ENCODE measurements at regions not wholly inside any gene's neighbourhood (a gene's known extent, or its start where the extent isn't known, plus 50 kb on each side); places are given as distances from the start of the nearest gene placed in this dataset.

DNA sequence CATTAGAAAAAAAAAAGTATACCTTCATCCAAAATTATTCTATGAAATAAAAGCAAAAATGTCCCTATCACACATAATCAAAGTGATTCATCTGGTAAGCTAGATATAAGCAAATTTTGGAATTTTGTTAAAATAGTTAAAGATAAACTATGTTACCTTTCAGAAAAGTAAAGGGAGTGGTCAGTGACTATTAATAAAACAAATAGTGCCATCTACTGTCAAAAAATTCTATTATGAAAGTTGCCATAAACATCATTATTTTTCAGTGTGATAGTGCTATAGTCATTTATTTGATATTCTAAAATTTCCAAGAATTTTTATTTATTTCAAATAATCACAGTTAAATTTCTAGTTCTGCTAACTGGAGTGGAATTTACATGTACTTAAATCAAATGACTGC, 803.7 kb downstream of the KCNT2 start:
- no peaks in the 10 kb centered on the region for H3K27me3 ChIP-seq (ENCODE audit: control insufficient read depth, insufficient read depth, low read length)
- no peaks in the 10 kb centered on the region for H3K4me1 Mint-ChIP-seq
- H3K27ac ChIP-seq (ENCODE audit: insufficient read depth, low read length, poor library complexity, severe bottlenecking), result no peak overlapping the region
- H3K4me3 Mint-ChIP-seq, result no peak overlapping the region
- H3K27me3 Mint-ChIP-seq, result no peaks in the 10 kb centered on the region
- H3K27ac Mint-ChIP-seq, result no peak overlapping the region
- H3K36me3 ChIP-seq (ENCODE audit: control insufficient read depth, insufficient read depth, low read length), result no peaks in the 10 kb centered on the region
- H3K4me3 ChIP-seq (ENCODE audit: low read depth, low read length), result no peak overlapping the region
- no peaks in the 10 kb centered on the region for H3K4me1 ChIP-seq (ENCODE audit: control insufficient read depth, insufficient read depth, low read length, poor library complexity, severe bottlenecking)
- no peaks in the 10 kb centered on the region for H3K36me3 Mint-ChIP-seq
- DNase-seq, result no peak
- H3K9me3 Mint-ChIP-seq, result peaks cover 0 to 8% (median 2%) of the 10 kb centered on the region in 7 donors
- ATAC-seq (ENCODE audit: low read depth in 2 of 2), result no peak
- no peaks in the 10 kb centered on the region for H3K9me3 ChIP-seq (ENCODE audit: control insufficient read depth in 2 of 2, low read length in 2 of 2)

DNA sequence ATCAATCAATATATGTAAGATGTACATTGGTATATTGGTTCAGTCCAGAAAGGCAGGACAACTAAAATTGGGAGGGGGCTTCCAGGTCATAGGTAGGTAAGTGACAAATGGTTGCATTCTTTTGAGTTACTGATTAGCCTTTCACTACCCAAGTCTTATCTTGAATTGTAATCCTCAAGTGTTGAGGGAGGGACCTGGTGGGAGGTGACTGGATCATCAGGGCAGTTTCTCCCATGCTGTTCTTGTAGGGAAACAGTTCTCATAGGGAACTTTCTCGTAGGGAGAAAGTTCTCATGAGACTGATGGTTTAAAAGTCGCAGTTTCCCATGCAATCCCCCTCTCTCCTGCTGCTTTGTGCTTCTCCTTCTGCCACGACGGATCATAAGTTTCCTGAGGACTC, 809.2 kb downstream of the KCNT2 start:
- DNase-seq (no peak), ATAC-seq (ENCODE audit: low read depth in 2 of 2) (no peak)
- peaks cover 0 to 5% (median 0%) of the 10 kb centered on the region in 4 donors for H3K4me1 Mint-ChIP-seq
- Histone ChIP-seq H3K4me3 (ENCODE audit: low read depth, low read length) (no peak overlapping the region), H3K27ac (ENCODE audit: insufficient read depth, low read length, poor library complexity, severe bottlenecking) (no peak overlapping the region), H3K27me3 (ENCODE audit: control insufficient read depth, insufficient read depth, low read length) (no peaks in the 10 kb centered on the region), H3K9me3 (ENCODE audit: control insufficient read depth in 2 of 2, low read length in 2 of 2) (no peaks in the 10 kb centered on the region), H3K4me1 (ENCODE audit: control insufficient read depth, insufficient read depth, low read length, poor library complexity, severe bottlenecking) (no peaks in the 10 kb centered on the region), H3K36me3 (ENCODE audit: control insufficient read depth, insufficient read depth, low read length) (no peaks in the 10 kb centered on the region)
- no peak overlapping the region for H3K4me3 Mint-ChIP-seq
- H3K27ac Mint-ChIP-seq, result no peak overlapping the region
- no peaks in the 10 kb centered on the region for H3K27me3 Mint-ChIP-seq
- peaks cover 2 to 18% (median 4%) of the 10 kb centered on the region in 7 donors for H3K9me3 Mint-ChIP-seq
- H3K36me3 Mint-ChIP-seq, result no peaks in the 10 kb centered on the region

DNA sequence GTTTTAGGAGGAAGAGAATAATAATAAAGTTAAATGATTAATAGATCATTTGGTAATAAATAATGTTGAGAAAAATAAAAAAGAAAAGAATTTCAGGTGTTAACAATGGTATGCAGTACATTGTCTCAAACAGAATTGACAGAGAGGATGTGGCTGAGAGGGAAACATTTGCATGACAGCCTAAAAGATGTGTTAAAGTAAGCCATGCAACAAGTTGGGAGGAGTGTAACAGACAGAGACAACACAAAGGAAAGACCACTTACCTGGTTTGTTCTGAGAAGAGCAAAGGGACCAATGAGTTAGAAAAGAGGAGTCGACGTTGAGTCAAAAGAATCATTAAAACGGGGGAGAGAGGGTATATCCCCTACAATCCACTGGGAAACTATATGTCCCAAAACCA, 814.0 kb downstream of the KCNT2 start:
- H3K4me3 Mint-ChIP-seq, result no peak overlapping the region
- H3K27ac ChIP-seq (ENCODE audit: insufficient read depth, low read length, poor library complexity, severe bottlenecking), result no peak overlapping the region
- H3K27me3 Mint-ChIP-seq, result no peaks in the 10 kb centered on the region

DNA sequence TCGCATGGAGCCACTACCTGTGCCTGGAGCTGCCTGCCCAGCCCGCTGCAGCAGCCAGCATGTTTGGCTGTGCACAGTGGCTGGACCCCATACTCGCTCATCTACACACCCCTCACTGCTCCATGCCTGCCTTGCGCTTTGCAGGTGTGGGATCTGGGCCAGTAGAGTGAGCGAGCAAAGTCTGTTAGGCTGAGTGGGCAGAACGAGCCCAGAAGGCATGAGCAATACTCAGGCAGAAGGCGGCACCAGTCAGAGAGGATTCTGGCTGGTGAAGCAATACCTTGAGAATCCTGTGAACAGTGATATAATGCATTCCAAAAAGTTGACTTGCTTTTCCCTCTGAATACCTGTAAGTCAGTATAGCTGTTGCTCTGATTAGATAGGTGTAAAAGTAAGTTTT, 816.4 kb downstream of the KCNT2 start:
- DNase-seq, result no peak
- Histone ChIP-seq H3K4me3 (ENCODE audit: low read depth, low read length) (no peak overlapping the region), H3K9me3 (ENCODE audit: control insufficient read depth in 2 of 2, low read length in 2 of 2) (no peaks in the 10 kb centered on the region), H3K36me3 (ENCODE audit: control insufficient read depth, insufficient read depth, low read length) (no peaks in the 10 kb centered on the region), H3K27me3 (ENCODE audit: control insufficient read depth, insufficient read depth, low read length) (no peaks in the 10 kb centered on the region), H3K27ac (ENCODE audit: insufficient read depth, low read length, poor library complexity, severe bottlenecking) (no peak overlapping the region), H3K4me1 (ENCODE audit: control insufficient read depth, insufficient read depth, low read length, poor library complexity, severe bottlenecking) (no peaks in the 10 kb centered on the region)
- no peak for ATAC-seq (ENCODE audit: low read depth in 2 of 2)
- Mint-ChIP-seq H3K9me3 (peaks cover 2 to 9% (median 8%) of the 10 kb centered on the region in 7 donors), H3K36me3 (no peaks in the 10 kb centered on the region), H3K4me1 (peaks cover 0 to 5% (median 0%) of the 10 kb centered on the region in 4 donors), H3K4me3 (no peak overlapping the region), H3K27me3 (no peaks in the 10 kb centered on the region), H3K27ac (no peak overlapping the region)

More for the DNA sequence above, 814.0 kb downstream of the KCNT2 start:
- Mint-ChIP-seq H3K4me1 (peaks cover 0 to 5% (median 0%) of the 10 kb centered on the region in 4 donors), H3K27ac (no peak overlapping the region), H3K9me3 (peaks cover 0 to 9% (median 5%) of the 10 kb centered on the region in 7 donors), H3K36me3 (no peaks in the 10 kb centered on the region)
- no peaks in the 10 kb centered on the region for H3K27me3 ChIP-seq (ENCODE audit: control insufficient read depth, insufficient read depth, low read length)
- ATAC-seq (ENCODE audit: low read depth in 2 of 2) (no peak), DNase-seq (no peak)
- no peaks in the 10 kb centered on the region for H3K4me1 ChIP-seq (ENCODE audit: control insufficient read depth, insufficient read depth, low read length, poor library complexity, severe bottlenecking)
- no peaks in the 10 kb centered on the region for H3K9me3 ChIP-seq (ENCODE audit: control insufficient read depth in 2 of 2, low read length in 2 of 2)
- no peaks in the 10 kb centered on the region for H3K36me3 ChIP-seq (ENCODE audit: control insufficient read depth, insufficient read depth, low read length)
- no peak overlapping the region for H3K4me3 ChIP-seq (ENCODE audit: low read depth, low read length)

DNA sequence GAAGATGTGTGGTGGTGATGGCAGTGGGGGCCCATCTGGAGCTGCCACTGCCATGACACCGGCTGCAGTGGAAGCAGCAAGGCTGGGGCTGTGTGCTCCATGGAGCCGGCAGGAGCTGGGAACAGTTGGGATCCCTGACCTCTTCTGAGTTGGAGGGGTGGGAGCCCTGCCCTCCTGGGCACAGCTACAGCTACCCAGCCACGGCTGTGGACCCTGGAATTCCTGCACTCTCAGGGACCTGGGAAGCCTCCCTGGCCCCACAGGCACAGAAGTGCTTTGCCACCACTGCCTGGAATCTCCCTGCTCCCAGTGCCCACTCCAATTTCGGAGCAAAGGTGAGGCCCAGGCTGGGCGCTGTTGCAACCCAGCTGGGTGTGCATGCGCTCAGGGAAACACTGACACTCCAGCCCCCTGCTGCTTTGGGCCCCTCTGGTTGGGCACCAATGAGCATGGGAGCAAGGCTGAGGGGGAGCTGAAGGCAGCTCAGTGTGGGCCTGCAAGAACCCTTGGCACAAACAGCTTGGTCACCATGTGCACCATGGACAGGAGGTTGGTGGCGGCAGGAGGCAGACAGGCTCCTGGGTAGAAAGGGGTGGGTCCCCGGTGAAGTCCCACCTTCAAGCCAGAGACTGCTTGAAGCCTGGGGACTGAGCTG, 817.6 kb downstream of the KCNT2 start:
- Histone ChIP-seq H3K36me3 (ENCODE audit: control insufficient read depth, insufficient read depth, low read length) (no peaks in the 10 kb centered on the region), H3K9me3 (ENCODE audit: control insufficient read depth in 2 of 2, low read length in 2 of 2) (no peaks in the 10 kb centered on the region), H3K4me3 (ENCODE audit: low read depth, low read length) (no peak overlapping the region), H3K4me1 (ENCODE audit: control insufficient read depth, insufficient read depth, low read length, poor library complexity, severe bottlenecking) (no peaks in the 10 kb centered on the region), H3K27ac (ENCODE audit: insufficient read depth, low read length, poor library complexity, severe bottlenecking) (no peak overlapping the region), H3K27me3 (ENCODE audit: control insufficient read depth, insufficient read depth, low read length) (no peaks in the 10 kb centered on the region)
- Mint-ChIP-seq H3K27ac (no peak overlapping the region), H3K9me3 (peaks cover 2 to 15% (median 6%) of the 10 kb centered on the region in 7 donors), H3K4me3 (no peak overlapping the region), H3K27me3 (no peaks in the 10 kb centered on the region), H3K36me3 (no peaks in the 10 kb centered on the region), H3K4me1 (peaks cover 0 to 1% (median 0%) of the 10 kb centered on the region in 4 donors)
- DNase-seq, result no peak
- ATAC-seq (ENCODE audit: low read depth in 2 of 2), result peak in 1 of 2 donors; percentile 24

DNA sequence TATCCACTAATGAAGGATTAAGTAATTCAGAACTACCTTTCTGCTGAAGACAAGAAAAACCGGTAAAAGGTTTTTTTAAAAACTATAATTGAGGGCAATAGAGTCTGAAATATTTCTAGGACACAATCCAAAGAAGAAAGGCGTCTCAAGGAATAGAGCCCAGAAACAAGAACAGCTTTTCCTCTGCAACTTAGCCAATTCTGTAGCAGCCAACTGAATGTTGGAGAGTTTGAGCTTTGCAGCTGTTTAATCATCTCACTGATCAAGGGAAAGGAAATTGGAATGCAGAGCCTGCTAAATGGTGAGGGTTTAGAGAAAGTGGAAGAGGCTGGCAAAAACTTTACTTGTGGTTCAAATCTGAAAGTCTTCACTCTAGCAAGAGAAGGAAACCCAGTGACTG, 818.9 kb downstream of the KCNT2 start:
- H3K4me1 Mint-ChIP-seq, result no peaks in the 10 kb centered on the region
- no peak overlapping the region for H3K27ac ChIP-seq (ENCODE audit: insufficient read depth, low read length, poor library complexity, severe bottlenecking)
- H3K27me3 Mint-ChIP-seq, result no peaks in the 10 kb centered on the region
- no peaks in the 10 kb centered on the region for H3K27me3 ChIP-seq (ENCODE audit: control insufficient read depth, insufficient read depth, low read length)
- DNase-seq (no peak), ATAC-seq (ENCODE audit: low read depth in 2 of 2) (no peak)
- no peaks in the 10 kb centered on the region for H3K36me3 Mint-ChIP-seq
- H3K27ac Mint-ChIP-seq, result no peak overlapping the region
- H3K9me3 ChIP-seq (ENCODE audit: control insufficient read depth in 2 of 2, low read length in 2 of 2), result no peaks in the 10 kb centered on the region
- H3K9me3 Mint-ChIP-seq, result peaks cover 2 to 12% (median 5%) of the 10 kb centered on the region in 7 donors
- no peak overlapping the region for H3K4me3 ChIP-seq (ENCODE audit: low read depth, low read length)
- H3K4me3 Mint-ChIP-seq, result no peak overlapping the region
- no peaks in the 10 kb centered on the region for H3K36me3 ChIP-seq (ENCODE audit: control insufficient read depth, insufficient read depth, low read length)
- no peaks in the 10 kb centered on the region for H3K4me1 ChIP-seq (ENCODE audit: control insufficient read depth, insufficient read depth, low read length, poor library complexity, severe bottlenecking)

DNA sequence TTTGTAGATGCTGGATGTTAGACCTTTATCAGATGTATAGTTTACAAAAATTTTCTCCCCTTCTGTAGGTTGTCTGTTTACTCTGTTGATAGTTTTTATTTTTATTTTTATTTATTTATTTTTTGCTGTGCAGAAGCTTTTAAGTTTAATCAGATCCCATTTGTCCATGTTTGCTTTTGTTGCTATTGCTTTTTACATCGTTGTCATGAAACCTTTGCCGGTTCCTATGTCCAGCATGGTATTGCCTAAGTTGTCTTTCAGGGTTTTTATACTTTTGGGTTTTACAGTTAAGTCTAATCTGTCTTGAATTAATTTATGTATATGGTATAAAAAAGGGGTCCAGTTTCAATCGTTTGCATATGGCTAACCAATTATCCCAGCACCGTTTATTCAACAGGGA, 819.5 kb downstream of the KCNT2 start:
- no peak overlapping the region for H3K27ac Mint-ChIP-seq
- H3K27me3 Mint-ChIP-seq, result no peaks in the 10 kb centered on the region
- DNase-seq (no peak), ATAC-seq (ENCODE audit: low read depth in 2 of 2) (no peak)
- no peak overlapping the region for H3K4me3 ChIP-seq (ENCODE audit: low read depth, low read length)
- H3K4me3 Mint-ChIP-seq, result no peak overlapping the region
- H3K9me3 Mint-ChIP-seq, result peaks cover 2 to 10% (median 5%) of the 10 kb centered on the region in 7 donors
- no peaks in the 10 kb centered on the region for H3K4me1 Mint-ChIP-seq
- no peaks in the 10 kb centered on the region for H3K27me3 ChIP-seq (ENCODE audit: control insufficient read depth, insufficient read depth, low read length)
- H3K27ac ChIP-seq (ENCODE audit: insufficient read depth, low read length, poor library complexity, severe bottlenecking), result no peak overlapping the region
- no peaks in the 10 kb centered on the region for H3K36me3 ChIP-seq (ENCODE audit: control insufficient read depth, insufficient read depth, low read length)
- no peaks in the 10 kb centered on the region for H3K9me3 ChIP-seq (ENCODE audit: control insufficient read depth in 2 of 2, low read length in 2 of 2)
- no peaks in the 10 kb centered on the region for H3K36me3 Mint-ChIP-seq
- H3K4me1 ChIP-seq (ENCODE audit: control insufficient read depth, insufficient read depth, low read length, poor library complexity, severe bottlenecking), result no peaks in the 10 kb centered on the region

DNA sequence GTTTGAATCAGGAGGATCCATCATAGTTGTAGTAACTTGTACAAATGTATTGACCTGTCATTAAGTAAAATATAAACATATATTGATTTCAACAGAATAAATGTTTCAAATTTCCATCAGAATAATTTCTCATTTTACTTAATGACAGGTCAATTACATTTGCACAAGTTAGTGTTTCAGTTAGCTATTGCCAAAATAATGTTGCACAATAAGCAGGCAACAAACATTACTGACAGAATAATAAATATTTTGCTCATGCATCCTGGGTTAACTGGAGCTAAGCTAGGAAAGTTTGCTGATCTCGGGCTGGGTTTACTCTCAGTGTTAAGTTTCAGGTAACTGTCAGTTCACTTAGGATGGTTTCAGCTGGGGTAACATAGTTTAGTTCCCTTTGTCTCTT, 822.4 kb downstream of the KCNT2 start:
- no peak overlapping the region for H3K4me3 Mint-ChIP-seq
- H3K36me3 Mint-ChIP-seq, result no peaks in the 10 kb centered on the region

More for the DNA sequence above, 822.4 kb downstream of the KCNT2 start:
- Mint-ChIP-seq H3K4me1 (no peaks in the 10 kb centered on the region), H3K27ac (no peak overlapping the region), H3K9me3 (peaks cover 2 to 10% (median 4%) of the 10 kb centered on the region in 7 donors), H3K27me3 (no peaks in the 10 kb centered on the region)
- Histone ChIP-seq H3K4me3 (ENCODE audit: low read depth, low read length) (no peak overlapping the region), H3K9me3 (ENCODE audit: control insufficient read depth in 2 of 2, low read length in 2 of 2) (no peaks in the 10 kb centered on the region), H3K4me1 (ENCODE audit: control insufficient read depth, insufficient read depth, low read length, poor library complexity, severe bottlenecking) (no peaks in the 10 kb centered on the region), H3K27ac (ENCODE audit: insufficient read depth, low read length, poor library complexity, severe bottlenecking) (no peak overlapping the region), H3K27me3 (ENCODE audit: control insufficient read depth, insufficient read depth, low read length) (no peaks in the 10 kb centered on the region), H3K36me3 (ENCODE audit: control insufficient read depth, insufficient read depth, low read length) (no peaks in the 10 kb centered on the region)
- DNase-seq (no peak), ATAC-seq (ENCODE audit: low read depth in 2 of 2) (no peak)

Data from CD4-positive, CD25-positive, alpha-beta regulatory T cell (primary cell).